ENCODE measurements at regions not wholly inside any gene's neighbourhood (a gene's known extent, or its start where the extent isn't known, plus 50 kb on each side); places are given as distances from the start of the nearest gene placed in this dataset.
"Not testable (repeated sequence)": the region's sequence is repeated elsewhere in the genome, so short reads cannot be mapped to it uniquely, and the experiment has no call there.

DNA sequence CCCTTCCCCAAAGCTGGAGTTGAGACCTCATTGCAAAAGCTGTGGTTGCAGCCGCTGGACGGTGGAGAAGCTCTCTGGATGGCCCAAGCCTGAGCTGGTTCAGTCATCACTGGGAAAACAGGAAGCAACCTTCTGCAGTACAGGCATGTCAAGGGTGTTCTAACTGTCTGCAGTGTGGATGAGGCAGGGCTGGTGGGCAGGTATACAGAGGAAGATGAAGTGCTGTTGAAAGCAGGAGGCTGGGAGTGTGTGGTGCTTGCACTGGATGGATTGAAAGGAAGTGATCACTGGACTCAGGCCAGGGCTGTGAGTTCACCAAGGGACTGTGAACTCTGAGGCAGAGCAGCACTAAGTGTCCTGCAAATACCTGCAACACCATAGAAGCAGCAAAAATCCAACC is 89.0 kb upstream of the NOX3 start:
- Histone ChIP-seq H3K4me3 (ENCODE audit: low read length) (no peak overlapping the region), H3K4me1 (ENCODE audit: control insufficient read depth, insufficient read depth, low read length) (no peaks in the 10 kb centered on the region), H3K27ac (ENCODE audit: low read depth, low read length) (no peak overlapping the region), H3K9ac (ENCODE audit: low read length) (no peak overlapping the region), H3K36me3 (ENCODE audit: control insufficient read depth, insufficient read depth, low read length) (no peaks in the 10 kb centered on the region), H3K27me3 (ENCODE audit: control insufficient read depth, insufficient read depth, low read length) (no peaks in the 10 kb centered on the region)

DNA sequence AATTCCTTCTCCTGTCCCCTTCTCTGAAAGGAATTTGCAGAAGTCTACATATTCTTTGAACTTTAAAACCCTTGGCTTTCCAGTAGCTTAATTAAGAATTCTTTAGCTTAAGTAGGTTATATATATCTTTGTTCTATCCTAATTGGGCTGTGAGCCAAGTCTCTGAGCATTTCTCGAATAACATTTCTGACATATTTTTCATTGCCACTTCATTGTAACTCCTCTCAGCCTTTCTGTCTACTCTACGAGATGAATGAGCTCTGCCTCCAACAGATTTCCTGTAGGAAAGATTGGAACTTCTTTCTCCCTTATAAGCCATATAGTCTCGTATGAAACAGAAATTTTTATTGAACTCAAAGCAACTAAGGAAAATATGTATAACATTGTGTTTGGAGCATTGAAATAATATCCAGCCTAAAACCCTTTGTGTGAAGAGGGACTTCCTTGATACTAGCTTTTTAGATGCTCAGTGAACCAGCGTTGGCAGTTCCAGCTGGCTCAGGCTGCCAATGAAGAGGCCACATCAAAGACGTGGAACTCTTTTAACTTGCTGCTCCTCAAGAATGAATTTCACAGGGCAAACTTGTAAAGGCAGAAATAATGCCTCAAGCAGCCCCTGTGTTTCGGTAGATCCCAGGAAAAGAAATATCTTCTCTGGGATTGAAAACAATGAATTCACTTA is 87.7 kb upstream of the NOX3 start:
- Histone ChIP-seq H3K4me1 (ENCODE audit: control insufficient read depth, insufficient read depth, low read length) (no peaks in the 10 kb centered on the region), H3K4me3 (ENCODE audit: low read length) (no peak overlapping the region), H3K27ac (ENCODE audit: low read depth, low read length) (no peak overlapping the region), H3K27me3 (ENCODE audit: control insufficient read depth, insufficient read depth, low read length) (no peaks in the 10 kb centered on the region), H3K9ac (ENCODE audit: low read length) (no peak overlapping the region), H3K36me3 (ENCODE audit: control insufficient read depth, insufficient read depth, low read length) (no peaks in the 10 kb centered on the region)

DNA sequence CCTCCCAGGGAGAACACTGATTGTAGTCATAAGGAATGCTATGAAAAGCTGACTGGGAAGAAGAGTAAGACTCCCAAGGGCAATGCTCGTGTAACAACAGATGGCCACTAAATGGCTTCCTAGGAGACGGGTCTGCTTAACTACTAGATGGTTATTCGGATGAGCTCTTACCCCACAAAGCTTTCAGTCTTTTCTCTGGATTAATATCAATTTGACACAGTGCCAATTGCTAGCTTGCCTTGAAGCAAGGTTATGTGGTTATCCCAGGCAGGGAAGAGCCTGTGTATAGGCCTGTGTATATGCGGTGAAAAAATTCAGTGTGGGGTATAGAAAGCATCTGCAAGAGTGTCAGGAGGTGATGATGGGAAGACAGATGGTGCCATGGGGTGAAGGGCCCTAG is 86.4 kb upstream of the NOX3 start:
- no peaks in the 10 kb centered on the region for H3K4me1 ChIP-seq (ENCODE audit: control insufficient read depth, insufficient read depth, low read length)
- no peaks in the 10 kb centered on the region for H3K27me3 ChIP-seq (ENCODE audit: control insufficient read depth, insufficient read depth, low read length)
- H3K27ac ChIP-seq (ENCODE audit: low read depth, low read length): no peak overlapping the region
- H3K9ac ChIP-seq (ENCODE audit: low read length): no peak overlapping the region
- H3K36me3 ChIP-seq (ENCODE audit: control insufficient read depth, insufficient read depth, low read length): no peaks in the 10 kb centered on the region
- no peak overlapping the region for H3K4me3 ChIP-seq (ENCODE audit: low read length)

DNA sequence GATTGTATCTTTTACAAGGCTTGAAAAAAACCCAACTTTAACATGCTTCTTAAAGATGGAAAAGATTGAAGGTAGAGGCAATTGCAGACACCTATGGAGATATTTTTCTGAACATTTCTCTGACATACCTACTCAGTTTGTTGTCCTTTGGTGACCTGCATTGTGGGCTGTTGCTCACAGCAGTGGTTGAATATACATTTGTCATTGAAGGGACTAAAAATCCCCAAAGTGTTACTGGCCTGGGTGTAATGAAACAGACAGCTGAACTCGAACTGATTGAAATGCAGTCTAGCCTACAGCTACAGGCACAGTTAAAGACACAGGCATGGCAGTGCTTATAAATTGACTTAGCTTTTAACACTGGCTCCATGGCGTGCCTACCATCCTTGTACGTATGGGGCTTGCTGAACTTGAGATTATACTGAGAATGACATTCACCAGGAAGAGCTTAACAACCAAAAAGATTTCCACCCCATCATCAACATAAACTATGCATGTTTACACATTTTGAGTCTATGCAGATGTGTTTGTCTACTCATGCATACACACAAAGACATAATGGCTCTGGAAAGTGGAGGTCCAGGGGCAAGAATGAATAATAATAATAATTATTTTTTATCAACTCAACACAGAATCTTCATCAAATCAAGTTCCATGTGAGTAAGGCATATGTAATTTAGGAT is 83.2 kb upstream of the NOX3 start:
- Histone ChIP-seq H3K4me1 (ENCODE audit: control insufficient read depth, insufficient read depth, low read length) (no peaks in the 10 kb centered on the region), H3K4me3 (ENCODE audit: low read length) (no peak overlapping the region), H3K36me3 (ENCODE audit: control insufficient read depth, insufficient read depth, low read length) (no peaks in the 10 kb centered on the region), H3K27me3 (ENCODE audit: control insufficient read depth, insufficient read depth, low read length) (no peaks in the 10 kb centered on the region), H3K9ac (ENCODE audit: low read length) (no peak overlapping the region), H3K27ac (ENCODE audit: low read depth, low read length) (no peak overlapping the region)

DNA sequence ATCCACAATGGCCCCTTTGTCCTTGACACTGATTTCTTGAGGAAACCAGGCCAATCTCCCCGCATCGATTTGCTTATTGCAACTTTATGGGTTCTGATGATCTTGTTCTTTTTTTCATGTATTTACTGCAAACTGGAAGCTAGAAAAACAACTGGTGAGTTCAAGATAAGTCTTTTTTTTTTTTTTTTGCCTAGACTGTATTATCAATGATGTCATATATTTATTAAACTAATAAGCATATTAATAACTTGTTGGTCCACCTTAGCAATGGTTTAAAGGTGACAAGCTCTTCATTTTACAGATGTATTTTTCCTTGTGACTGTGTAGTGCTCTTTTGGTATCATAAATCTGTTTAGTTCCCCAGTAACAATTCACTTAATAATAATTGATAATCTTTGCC is 79.0 kb upstream of the NOX3 start:
- Histone ChIP-seq H3K4me1 (ENCODE audit: control insufficient read depth, insufficient read depth, low read length) (no peaks in the 10 kb centered on the region), H3K9ac (ENCODE audit: low read length) (no peak overlapping the region)

DNA sequence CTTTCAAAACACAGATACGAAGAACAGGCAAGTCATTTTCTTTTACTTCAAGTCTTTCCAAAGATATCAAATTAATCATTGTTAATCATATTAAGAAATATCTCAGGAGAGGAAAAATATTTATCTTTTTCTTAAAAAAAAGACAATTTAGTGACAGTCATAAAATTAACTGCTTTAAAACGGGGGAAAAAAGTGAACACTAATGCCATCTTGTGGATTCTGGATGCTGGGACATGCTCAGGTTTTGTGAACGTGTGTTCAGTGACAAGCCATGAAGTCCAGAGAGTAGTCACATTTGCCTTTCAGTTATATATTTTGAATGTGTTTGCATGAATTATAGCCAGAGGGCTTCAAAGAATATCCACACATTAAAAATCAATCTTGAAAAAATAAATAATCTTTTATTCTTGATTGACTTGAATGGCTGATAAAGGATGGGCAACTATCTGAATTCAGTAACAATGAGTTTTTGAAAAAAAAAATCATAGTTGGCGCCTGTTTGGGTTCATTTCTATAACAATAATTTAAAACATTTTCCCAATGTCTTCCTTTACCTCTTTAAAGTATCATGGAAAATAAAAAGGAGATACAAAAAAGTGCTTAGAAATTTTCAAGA is 74.7 kb upstream of the NOX3 start:
- Histone ChIP-seq H3K27me3 (ENCODE audit: control insufficient read depth, insufficient read depth, low read length) (no peaks in the 10 kb centered on the region), H3K9ac (ENCODE audit: low read length) (no peak overlapping the region), H3K27ac (ENCODE audit: low read depth, low read length) (no peak overlapping the region), H3K4me1 (ENCODE audit: control insufficient read depth, insufficient read depth, low read length) (no peaks in the 10 kb centered on the region), H3K4me3 (ENCODE audit: low read length) (no peak overlapping the region), H3K36me3 (ENCODE audit: control insufficient read depth, insufficient read depth, low read length) (no peaks in the 10 kb centered on the region)

More for the DNA sequence above, 79.0 kb upstream of the NOX3 start:
- Histone ChIP-seq H3K4me3 (ENCODE audit: low read length) (no peak overlapping the region), H3K27me3 (ENCODE audit: control insufficient read depth, insufficient read depth, low read length) (no peaks in the 10 kb centered on the region), H3K27ac (ENCODE audit: low read depth, low read length) (no peak overlapping the region), H3K36me3 (ENCODE audit: control insufficient read depth, insufficient read depth, low read length) (no peaks in the 10 kb centered on the region)

DNA sequence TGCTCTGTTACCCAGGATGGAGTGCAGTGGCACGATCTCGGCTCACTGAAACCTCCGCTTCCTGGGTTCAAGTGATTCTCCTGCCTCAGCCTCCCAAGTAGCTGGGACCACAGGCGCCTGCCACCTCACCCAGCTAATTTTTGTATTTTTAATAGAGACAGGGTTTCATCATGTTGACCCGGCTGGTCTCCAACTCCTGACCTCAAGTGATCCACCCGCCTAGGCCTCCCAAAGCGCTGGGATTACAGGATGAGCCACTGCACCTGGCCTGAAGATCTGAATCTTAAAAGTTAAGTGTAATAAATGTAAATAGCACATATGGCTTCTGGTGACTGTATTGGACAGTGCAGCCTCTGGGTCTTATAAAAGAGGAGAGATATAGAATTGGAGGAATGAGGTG is 74.2 kb upstream of the NOX3 start:
- not testable (repeated sequence) for H3K27me3 ChIP-seq (ENCODE audit: control insufficient read depth, insufficient read depth, low read length); H3K9ac ChIP-seq (ENCODE audit: low read length); H3K27ac ChIP-seq (ENCODE audit: low read depth, low read length); H3K4me3 ChIP-seq (ENCODE audit: low read length); H3K4me1 ChIP-seq (ENCODE audit: control insufficient read depth, insufficient read depth, low read length); H3K36me3 ChIP-seq (ENCODE audit: control insufficient read depth, insufficient read depth, low read length)

DNA sequence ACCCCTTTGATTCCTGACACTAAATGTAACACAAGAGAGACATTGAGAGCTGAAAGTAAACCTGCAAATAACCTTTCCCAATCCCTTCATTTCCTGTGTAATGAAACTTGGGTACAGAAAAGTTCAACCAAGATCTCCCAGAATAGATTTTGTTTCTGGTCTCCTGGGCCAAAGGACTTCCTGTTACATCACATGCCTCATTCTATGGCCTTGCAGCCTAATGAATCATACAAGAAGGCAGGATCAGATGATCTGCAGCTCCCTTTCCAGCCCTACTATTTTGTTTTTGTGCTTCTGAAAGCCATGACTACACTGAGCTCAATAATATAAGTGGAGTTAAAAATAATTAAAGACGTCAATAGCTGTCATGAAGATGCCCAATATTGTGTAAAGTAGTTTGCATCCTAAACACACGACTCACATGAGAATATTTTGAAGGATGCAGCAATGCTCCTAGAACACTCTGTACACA is 73.4 kb upstream of the NOX3 start:
- no peaks in the 10 kb centered on the region for H3K36me3 ChIP-seq (ENCODE audit: control insufficient read depth, insufficient read depth, low read length)
- H3K27ac ChIP-seq (ENCODE audit: low read depth, low read length): no peak overlapping the region
- H3K9ac ChIP-seq (ENCODE audit: low read length): no peak overlapping the region
- no peaks in the 10 kb centered on the region for H3K27me3 ChIP-seq (ENCODE audit: control insufficient read depth, insufficient read depth, low read length)
- H3K4me3 ChIP-seq (ENCODE audit: low read length): no peak overlapping the region
- no peaks in the 10 kb centered on the region for H3K4me1 ChIP-seq (ENCODE audit: control insufficient read depth, insufficient read depth, low read length)

DNA sequence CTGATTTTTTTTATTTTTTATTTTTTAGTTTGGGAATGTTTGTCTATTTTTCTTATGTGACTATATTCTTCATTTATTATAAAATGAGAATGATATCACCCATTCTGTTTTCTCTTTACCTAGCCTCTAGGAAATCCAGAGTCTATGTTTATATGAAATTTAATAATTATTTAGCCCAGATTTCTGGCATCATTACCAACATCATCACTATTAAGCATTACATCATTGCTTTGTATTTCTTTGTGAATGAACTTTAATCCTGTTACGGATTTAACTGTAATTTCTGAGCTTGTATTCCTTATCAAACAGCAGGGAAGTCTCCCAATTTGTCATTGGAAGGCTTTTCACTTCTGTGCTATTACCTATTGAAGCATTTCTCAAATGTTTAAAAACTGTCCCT is 72.7 kb upstream of the NOX3 start:
- Histone ChIP-seq H3K27me3 (ENCODE audit: control insufficient read depth, insufficient read depth, low read length) (no peaks in the 10 kb centered on the region), H3K9ac (ENCODE audit: low read length) (no peak overlapping the region), H3K27ac (ENCODE audit: low read depth, low read length) (no peak overlapping the region)

DNA sequence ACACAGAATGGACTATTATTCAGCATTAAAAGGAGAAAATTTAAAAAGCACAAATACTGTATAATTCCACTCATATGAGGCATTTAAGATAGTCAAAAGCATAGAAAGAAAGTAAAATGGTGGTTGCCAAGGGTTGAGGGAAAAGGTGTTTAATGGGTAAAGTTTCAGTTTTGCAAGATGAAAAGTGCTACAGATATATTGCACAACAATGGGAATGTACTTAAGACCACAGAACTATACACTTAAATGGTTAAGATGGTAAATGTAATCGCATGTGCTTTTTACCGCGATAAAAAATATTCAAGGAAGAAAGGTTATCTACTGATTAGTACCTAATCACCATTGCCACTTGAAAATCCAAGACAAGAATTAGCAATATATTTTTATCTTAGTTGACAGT is 71.8 kb upstream of the NOX3 start:
- Histone ChIP-seq H3K9ac (ENCODE audit: low read length) (no peak overlapping the region), H3K27me3 (ENCODE audit: control insufficient read depth, insufficient read depth, low read length) (no peaks in the 10 kb centered on the region), H3K27ac (ENCODE audit: low read depth, low read length) (no peak overlapping the region), H3K4me3 (ENCODE audit: low read length) (no peak overlapping the region), H3K4me1 (ENCODE audit: control insufficient read depth, insufficient read depth, low read length) (no peaks in the 10 kb centered on the region), H3K36me3 (ENCODE audit: control insufficient read depth, insufficient read depth, low read length) (no peaks in the 10 kb centered on the region)

More for the DNA sequence above, 72.7 kb upstream of the NOX3 start:
- Histone ChIP-seq H3K4me3 (ENCODE audit: low read length) (no peak overlapping the region), H3K4me1 (ENCODE audit: control insufficient read depth, insufficient read depth, low read length) (no peaks in the 10 kb centered on the region), H3K36me3 (ENCODE audit: control insufficient read depth, insufficient read depth, low read length) (no peaks in the 10 kb centered on the region)

DNA sequence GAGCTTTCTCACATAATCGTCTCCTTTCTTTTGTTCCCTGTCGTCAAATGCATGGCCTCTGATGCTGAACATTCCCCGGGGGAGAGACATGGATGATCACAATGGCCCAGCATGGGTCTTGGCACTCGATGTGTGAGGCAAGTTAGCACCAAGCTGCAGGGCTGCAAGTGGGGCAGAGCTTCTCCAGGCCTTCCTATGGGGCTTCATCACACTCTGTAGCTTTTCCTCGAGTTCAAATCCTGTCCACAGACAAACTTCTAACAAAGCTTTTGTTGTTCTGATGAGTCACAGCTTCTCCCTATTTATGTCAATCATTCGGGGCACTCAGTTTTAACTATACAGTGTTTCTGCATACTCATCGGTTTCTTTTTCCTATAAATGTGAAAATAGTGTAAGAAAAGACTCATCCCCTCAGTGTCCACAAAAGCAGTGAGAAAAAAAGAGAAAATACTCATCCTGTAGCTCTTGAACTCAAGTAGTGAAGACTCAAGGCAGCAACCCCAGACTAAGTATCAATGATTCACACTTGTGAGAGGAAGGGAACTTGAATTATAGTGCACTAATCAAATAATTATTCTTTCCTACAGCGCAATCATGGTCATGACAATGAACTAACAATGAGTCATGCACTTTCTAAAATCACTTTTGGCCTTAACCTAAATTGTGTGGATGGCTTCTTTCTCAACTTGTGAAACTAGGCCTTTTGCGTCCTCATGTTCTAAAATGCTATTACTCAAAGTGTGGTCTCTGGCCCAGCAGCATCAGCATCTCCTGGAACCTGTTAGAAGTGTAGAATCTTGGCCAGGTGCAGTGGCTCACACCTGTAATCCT is 68.4 kb upstream of the NOX3 start:
- H3K4me1 ChIP-seq (ENCODE audit: control insufficient read depth, insufficient read depth, low read length): no peaks in the 10 kb centered on the region
- no peak overlapping the region for H3K27ac ChIP-seq (ENCODE audit: low read depth, low read length)
- H3K4me3 ChIP-seq (ENCODE audit: low read length): no peak overlapping the region
- H3K36me3 ChIP-seq (ENCODE audit: control insufficient read depth, insufficient read depth, low read length): no peaks in the 10 kb centered on the region
- no peaks in the 10 kb centered on the region for H3K27me3 ChIP-seq (ENCODE audit: control insufficient read depth, insufficient read depth, low read length)
- H3K9ac ChIP-seq (ENCODE audit: low read length): no peak overlapping the region

DNA sequence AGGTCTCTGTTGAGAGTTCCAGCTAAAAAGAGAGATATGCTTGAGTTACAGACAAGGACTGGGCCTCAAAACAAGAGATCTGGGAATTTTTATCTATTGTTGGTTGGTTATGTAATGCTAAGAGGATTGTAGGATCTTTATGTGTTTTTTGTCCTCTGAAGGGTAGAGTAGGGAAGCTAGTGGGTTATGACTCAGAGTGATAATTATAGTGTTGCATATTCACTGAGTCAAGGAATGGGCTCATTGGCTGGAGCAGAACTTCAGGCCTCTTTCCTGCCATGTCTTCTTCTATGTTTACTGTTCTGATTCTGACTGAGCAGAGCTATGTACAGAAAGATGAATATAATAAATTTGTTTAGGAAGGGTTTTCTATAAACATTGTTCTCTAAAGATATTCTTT is 66.1 kb upstream of the NOX3 start:
- Histone ChIP-seq H3K9ac (ENCODE audit: low read length) (no peak overlapping the region), H3K27ac (ENCODE audit: low read depth, low read length) (no peak overlapping the region), H3K4me3 (ENCODE audit: low read length) (no peak overlapping the region), H3K36me3 (ENCODE audit: control insufficient read depth, insufficient read depth, low read length) (no peaks in the 10 kb centered on the region), H3K27me3 (ENCODE audit: control insufficient read depth, insufficient read depth, low read length) (no peaks in the 10 kb centered on the region), H3K4me1 (ENCODE audit: control insufficient read depth, insufficient read depth, low read length) (no peaks in the 10 kb centered on the region)
